Colonic mucosa (tissue), 4 donors: ENCODE measurements at regions not wholly inside any gene's neighbourhood (a gene's known extent, or its start where the extent isn't known, plus 50 kb on each side); places are given as distances from the start of the nearest gene placed in this dataset.

Experiments used
- DNase-seq: peaks from one replicate; pipeline ENCODE4 v3.0.0-alpha.2; 2020
- H3K27ac ChIP-seq: fragments of 200-600 bp; one replicate; pipeline ENCODE4 v1.8.0; 2021
- H3K27me3 ChIP-seq: fragments of 200-600 bp; one replicate; pipeline ENCODE4 v1.8.0; 2021
- H3K36me3 ChIP-seq: fragments of 200-600 bp; one replicate; pipeline ENCODE4 v1.8.0; 2021
- H3K4me1 ChIP-seq: fragments of 200-600 bp; one replicate; pipeline ENCODE4 v1.8.0; 2021; ENCODE audit warnings: mild to moderate bottlenecking
- H3K4me3 ChIP-seq: fragments of 200-600 bp; one replicate; pipeline ENCODE4 v1.8.0; 2021
- H3K9ac ChIP-seq, 2 donors: one replicate each; pipeline ENCODE4 v1.7.0; 2013; ENCODE audit warnings: control low read depth in 2 of 2, low read depth in 2 of 2, low read length in 2 of 2
- H3K9me3 ChIP-seq: fragments of 200-600 bp; one replicate; pipeline ENCODE4 v1.8.0; 2021
- intact Hi-C: fragments of 100-400 bp; cut with DNase I; formaldehyde crosslinking; loops from one replicate; pipeline ENCODE4 v1.14.1; 2022
- TF ChIP-seq, protein P1 (sequence below): fragments of 200-600 bp; IDR thresholded peaks from one replicate; pipeline ENCODE4 v1.8.0; 2022; ENCODE audit warnings: antibody characterized with exemption, mild to moderate bottlenecking
- donor health status: healthy.
- donor health status: DM: no; HTN: no; CAD: no.
- donor health status: DM: no; HTN: no; CAD: no.

DNA sequence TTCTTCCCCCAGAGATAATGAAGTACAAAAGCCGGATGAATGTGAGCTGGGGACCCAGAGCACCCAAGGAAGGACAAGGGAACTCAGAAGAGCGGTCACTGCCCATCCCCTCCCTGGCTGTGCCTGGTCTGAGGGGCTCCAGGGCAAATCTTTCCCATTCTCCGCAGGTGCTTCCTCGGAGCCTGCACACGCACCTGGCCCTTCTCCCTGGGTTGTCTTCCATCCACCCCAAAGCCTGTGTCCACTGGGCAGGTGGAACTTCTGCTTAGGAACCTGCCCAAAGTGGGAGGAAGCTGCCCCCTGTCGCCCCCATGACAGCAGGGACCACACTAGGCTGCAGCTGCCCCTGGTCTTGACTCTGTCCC lies 121.0 kb upstream of the FGF3 start:
- Histone ChIP-seq H3K36me3 (no peaks in the 10 kb centered on the region), H3K27ac (no peak overlapping the region), H3K27me3 (no peaks in the 10 kb centered on the region), H3K4me3 (no peak overlapping the region), H3K9me3 (no peaks in the 10 kb centered on the region), H3K4me1 (no peaks in the 10 kb centered on the region), H3K9ac (no peak overlapping the region)
- no peak for DNase-seq
- TF ChIP-seq, protein P1, sequence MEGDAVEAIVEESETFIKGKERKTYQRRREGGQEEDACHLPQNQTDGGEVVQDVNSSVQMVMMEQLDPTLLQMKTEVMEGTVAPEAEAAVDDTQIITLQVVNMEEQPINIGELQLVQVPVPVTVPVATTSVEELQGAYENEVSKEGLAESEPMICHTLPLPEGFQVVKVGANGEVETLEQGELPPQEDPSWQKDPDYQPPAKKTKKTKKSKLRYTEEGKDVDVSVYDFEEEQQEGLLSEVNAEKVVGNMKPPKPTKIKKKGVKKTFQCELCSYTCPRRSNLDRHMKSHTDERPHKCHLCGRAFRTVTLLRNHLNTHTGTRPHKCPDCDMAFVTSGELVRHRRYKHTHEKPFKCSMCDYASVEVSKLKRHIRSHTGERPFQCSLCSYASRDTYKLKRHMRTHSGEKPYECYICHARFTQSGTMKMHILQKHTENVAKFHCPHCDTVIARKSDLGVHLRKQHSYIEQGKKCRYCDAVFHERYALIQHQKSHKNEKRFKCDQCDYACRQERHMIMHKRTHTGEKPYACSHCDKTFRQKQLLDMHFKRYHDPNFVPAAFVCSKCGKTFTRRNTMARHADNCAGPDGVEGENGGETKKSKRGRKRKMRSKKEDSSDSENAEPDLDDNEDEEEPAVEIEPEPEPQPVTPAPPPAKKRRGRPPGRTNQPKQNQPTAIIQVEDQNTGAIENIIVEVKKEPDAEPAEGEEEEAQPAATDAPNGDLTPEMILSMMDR: no peak
- intact Hi-C loops: loop anchor here (10.0 kb wide), 1 partner anchor 135 kb away; the partner anchor contains the start of gene ANO1

DNA sequence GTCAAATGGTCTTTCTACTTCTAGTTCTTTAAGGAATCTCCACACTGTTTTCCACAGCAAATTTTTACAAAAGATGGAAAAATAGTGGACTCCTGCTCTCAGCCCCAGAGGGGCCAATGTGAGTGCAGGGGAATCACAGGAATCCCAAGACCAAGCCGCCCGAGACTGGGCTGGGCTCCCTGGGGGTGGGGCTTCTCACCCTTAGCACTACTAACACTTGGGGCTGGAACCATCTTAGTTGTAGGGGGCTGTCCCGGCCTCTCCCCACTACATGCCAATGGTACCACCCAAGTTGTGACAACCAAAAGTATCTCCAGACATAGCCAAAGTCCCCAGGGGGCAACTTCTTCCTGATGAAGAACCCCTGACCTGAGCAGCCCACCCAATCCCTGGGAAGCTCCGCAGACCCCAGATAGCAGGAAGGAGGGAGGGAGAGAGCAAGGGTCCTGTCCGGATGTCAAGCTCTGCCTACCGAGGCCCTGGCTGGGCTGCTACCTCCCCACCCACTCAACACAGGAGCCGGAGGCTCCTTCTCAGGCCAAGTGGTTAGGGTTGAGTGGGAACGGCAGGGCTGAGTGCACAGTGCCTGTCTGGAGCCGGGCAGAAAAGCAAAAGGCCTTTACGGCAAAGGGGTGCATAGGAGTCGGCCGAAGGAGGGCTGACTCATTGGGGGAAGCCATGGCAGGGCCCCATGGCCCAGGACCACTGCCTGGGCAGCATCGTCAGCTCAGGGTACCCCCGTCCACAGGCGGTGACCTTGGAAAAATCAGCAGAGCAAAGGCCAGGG lies 122.5 kb upstream of the FGF3 start:
- intact Hi-C loops: loop anchor here (10.0 kb wide), 1 partner anchor 133 kb away; the partner anchor contains the start of gene ANO1
- no peak overlapping the region for H3K4me3 ChIP-seq
- no peak overlapping the region for H3K27ac ChIP-seq
- no peak for DNase-seq
- no peaks in the 10 kb centered on the region for H3K36me3 ChIP-seq
- TF ChIP-seq, protein P1: no peak
- no peaks in the 10 kb centered on the region for H3K27me3 ChIP-seq
- H3K9ac ChIP-seq: no peak overlapping the region
- no peaks in the 10 kb centered on the region for H3K9me3 ChIP-seq
- H3K4me1 ChIP-seq: no peaks in the 10 kb centered on the region

DNA sequence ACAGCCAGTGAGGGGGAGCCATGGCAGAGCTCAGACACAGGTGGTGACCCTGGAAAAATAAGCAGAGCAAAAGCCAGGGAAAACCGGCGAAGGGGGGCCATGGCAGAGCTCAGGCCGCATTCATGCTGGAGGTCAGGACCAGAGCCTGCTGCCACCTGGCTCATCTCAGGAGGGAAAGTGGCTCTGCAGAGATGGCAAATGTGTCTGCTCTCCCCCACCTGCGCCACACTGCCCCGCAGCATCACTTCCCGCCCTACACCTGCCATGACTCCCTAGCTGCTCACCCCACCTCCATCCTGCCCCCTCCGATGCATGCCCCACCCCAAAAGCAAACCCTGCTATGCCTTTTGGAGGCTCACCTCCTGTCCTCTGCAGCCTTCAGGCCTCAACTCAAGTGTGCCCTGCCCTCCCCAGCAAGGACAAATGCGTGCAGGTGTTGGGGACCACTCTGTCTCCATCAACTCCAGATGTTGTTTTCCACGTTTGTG lies 123.2 kb upstream of the FGF3 start:
- Histone ChIP-seq H3K4me3 (no peak overlapping the region), H3K36me3 (no peaks in the 10 kb centered on the region), H3K4me1 (no peaks in the 10 kb centered on the region), H3K9me3 (no peaks in the 10 kb centered on the region), H3K27ac (no peak overlapping the region), H3K27me3 (no peaks in the 10 kb centered on the region), H3K9ac (no peak overlapping the region)
- intact Hi-C loops: loop anchor here (10.0 kb wide), 1 partner anchor 132 kb away; the partner anchor contains the start of gene ANO1
- TF ChIP-seq, protein P1: no peak
- no peak for DNase-seq

DNA sequence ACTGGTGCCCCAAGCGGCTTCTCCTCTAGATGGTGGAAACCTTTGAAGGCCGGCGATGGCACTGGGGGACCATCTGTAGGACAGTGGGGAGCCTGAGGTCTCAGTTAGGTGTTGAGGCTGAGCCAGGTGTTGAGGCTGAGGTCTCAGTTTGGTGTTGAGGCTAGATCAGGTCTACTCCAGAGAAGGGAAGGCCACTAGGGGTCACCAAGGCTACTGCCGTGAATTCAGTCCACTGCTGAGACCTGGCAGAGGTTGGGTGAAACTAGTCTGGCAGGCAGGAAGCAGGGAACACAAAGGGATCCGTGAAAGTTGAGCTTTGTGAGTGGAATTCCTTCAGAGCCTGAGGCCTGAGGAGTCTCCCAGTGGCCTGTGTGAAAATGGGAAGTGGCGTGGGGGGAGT lies 123.8 kb upstream of the FGF3 start:
- H3K27ac ChIP-seq: no peak overlapping the region
- no peak overlapping the region for H3K9ac ChIP-seq
- peaks cover 2% of the 10 kb centered on the region for H3K4me1 ChIP-seq
- H3K27me3 ChIP-seq: no peaks in the 10 kb centered on the region
- H3K9me3 ChIP-seq: no peaks in the 10 kb centered on the region
- no peaks in the 10 kb centered on the region for H3K36me3 ChIP-seq
- H3K4me3 ChIP-seq: no peak overlapping the region
- intact Hi-C loops: loop anchor here (10.0 kb wide), 1 partner anchor 132 kb away; the partner anchor contains the start of gene ANO1
- TF ChIP-seq, protein P1: no peak
- no peak for DNase-seq

DNA sequence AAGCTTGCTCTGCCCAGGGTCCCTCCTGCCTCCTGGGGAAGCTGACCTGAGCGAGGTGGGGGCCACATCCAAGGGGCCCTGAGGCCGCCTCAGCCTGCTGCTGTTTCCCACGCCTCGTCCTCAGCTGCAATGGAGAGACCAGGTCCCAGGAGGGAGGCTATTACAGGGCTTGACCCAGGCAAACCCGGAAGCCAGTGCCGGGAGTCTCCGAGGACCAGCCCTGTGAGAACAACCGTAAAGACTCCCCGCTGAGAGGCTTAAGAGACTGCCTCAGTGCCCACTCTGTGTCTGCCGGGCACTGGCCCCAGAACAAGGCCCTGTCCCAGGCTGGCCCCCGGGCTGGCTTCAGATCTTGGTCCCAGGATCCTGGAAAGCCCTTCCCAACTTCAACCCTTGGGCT lies 124.3 kb upstream of the FGF3 start:
- Histone ChIP-seq H3K36me3 (no peaks in the 10 kb centered on the region), H3K9me3 (no peaks in the 10 kb centered on the region), H3K4me3 (no peak overlapping the region), H3K4me1 (peaks cover 6% of the 10 kb centered on the region), H3K27me3 (no peaks in the 10 kb centered on the region), H3K27ac (no peak overlapping the region), H3K9ac (no peak overlapping the region)
- no peak for DNase-seq
- TF ChIP-seq, protein P1: no peak
- intact Hi-C loops: loop anchor here (10.0 kb wide), 1 partner anchor 131 kb away; the partner anchor contains the start of gene ANO1
